Epithelial cell of proximal tubule (primary cell): ENCODE measurements at regions not wholly inside any gene's neighbourhood (a gene's known extent, or its start where the extent isn't known, plus 50 kb on each side); places are given as distances from the start of the nearest gene placed in this dataset.
"Not testable (repeated sequence)": the region's sequence is repeated elsewhere in the genome, so short reads cannot be mapped to it uniquely, and the experiment has no call there.

ENCODE experiments used
- DNase-seq: peaks from one replicate; pipeline ENCODE4 v3.0.0-alpha.2; 2011; ENCODE audit warnings: low read depth
- H3K4me3 ChIP-seq: 2 replicates; pipeline ENCODE4 v1.5.1; 2011; ENCODE audit warnings: low read depth, mild to moderate bottlenecking, low read length
- CTCF ChIP-seq: conservative IDR thresholded peaks from 2 replicates; pipeline ENCODE4 v1.5.1; 2012; ENCODE audit warnings: low read depth, mild to moderate bottlenecking, low read length

GRCh38 chr4:104643805-104644204 is 149.1 kb upstream of the CXXC4 start:
- TF ChIP-seq CTCF = no peak
- no peak for DNase-seq
- no peak overlapping the region for H3K4me3 ChIP-seq

GRCh38 chr4:104649631-104650030 is 154.9 kb upstream of the CXXC4 start:
- no peak overlapping the region for H3K4me3 ChIP-seq
- no peak for TF ChIP-seq CTCF
- no peak for DNase-seq

- not testable (repeated sequence) for DNase-seq
Measured at GRCh38 chr4:104662269-104662668, 167.6 kb upstream of the CXXC4 start.

GRCh38 chr4:104677116-104677515 is 182.4 kb upstream of the CXXC4 start:
- no peak overlapping the region for H3K4me3 ChIP-seq
- no peak for TF ChIP-seq CTCF
- DNase-seq = peak; percentile 74

More at GRCh38 chr4:104662269-104662668, 167.6 kb upstream of the CXXC4 start:
- not testable (repeated sequence) for H3K4me3 ChIP-seq

- TF ChIP-seq CTCF = no peak
- DNase-seq = no peak
- H3K4me3 ChIP-seq = no peak overlapping the region
Measured at GRCh38 chr4:104682311-104682710, 187.6 kb upstream of the CXXC4 start.

- no peak overlapping the region for H3K4me3 ChIP-seq
- DNase-seq = no peak
- peak; percentile 66 for TF ChIP-seq CTCF
Measured at GRCh38 chr4:104693601-104694201, 199.0 kb upstream of the CXXC4 start.

- DNase-seq = no peak
- no peak overlapping the region for H3K4me3 ChIP-seq
- no peak for TF ChIP-seq CTCF
Measured at GRCh38 chr4:104716584-104716983, 221.9 kb upstream of the CXXC4 start.
